ENCODE measurements at regions not wholly inside any gene's neighbourhood (a gene's known extent, or its start where the extent isn't known, plus 50 kb on each side); places are given as distances from the start of the nearest gene placed in this dataset.
"Not testable (repeated sequence)": the region's sequence is repeated elsewhere in the genome, so short reads cannot be mapped to it uniquely, and the experiment has no call there.

- WGBS (ENCODE audit: missing lambda C conversion rate): 74% methylated on average over 12 of the region's 12 CpGs
- Histone ChIP-seq H3K4me1 (no peaks in the 10 kb centered on the region), H3K9me3 (no peaks in the 10 kb centered on the region), H3K27ac (no peak overlapping the region), H3K4me3 (no peak overlapping the region), H3K4me2 (no peak overlapping the region)
- TF ChIP-seq CHD2 (IDR thresholded peaks at IDR 0.05; ENCODE audit: low read length, partially characterized antibody): no peak
- no peak for TF ChIP-seq NPAS2 (CRISPR knock-in tag; IDR thresholded peaks at IDR 0.05; ENCODE audit: borderline replicate concordance)
- no peak for TF ChIP-seq BHLHE40 (IDR thresholded peaks at IDR 0.05; ENCODE audit: low read depth, low read length)
- no peak for TF ChIP-seq REST (IDR thresholded peaks at IDR 0.05)
- no peak for TF ChIP-seq CBX8 (IDR thresholded peaks at IDR 0.05)
- TF ChIP-seq KDM5A (IDR thresholded peaks at IDR 0.05): no peak
- TF ChIP-seq JUNB (IDR thresholded peaks at IDR 0.05): no peak
- TF ChIP-seq RNF2 (IDR thresholded peaks at IDR 0.05; ENCODE audit: borderline replicate concordance, low read depth): no peak
- TF ChIP-seq HOXA7 (CRISPR knock-in tag; IDR thresholded peaks at IDR 0.05): no peak
- DNase-seq (ENCODE audit: low read depth in 1 of 2, low spot score in 1 of 2): no peak
- FAIRE-seq: no peak
- ChIA-PET POLR2A (no interaction called here), CTCF (interaction anchor here (0.5 to 1.0 kb wide), 2 partner anchors 65 to 307 kb away, joined by 3 to 7 read pairs; no protein-coding TSS in a partner anchor)
- no peak for ATAC-seq
Measured at GRCh38 chr3:196138482-196139254, 56.8 kb upstream of the TFRC start.

GRCh38 chr3:196136640-196136989 lies 54.7 kb upstream of the TFRC start:
- H3K27ac ChIP-seq; DNase-seq (ENCODE audit: low read depth in 1 of 2, low spot score in 1 of 2); H3K4me3 ChIP-seq; H3K9me3 ChIP-seq; H3K4me1 ChIP-seq; POLR2A ChIA-PET; FAIRE-seq; ATAC-seq: not testable (repeated sequence)
- peak overlapping the region; percentile 3; the same call in 1 of the 3 replicates for H3K4me2 ChIP-seq
- CTCF ChIA-PET: interaction anchor here (0.6 kb wide), 1 partner anchor 104 kb away, joined by 3 read pairs; no protein-coding TSS in a partner anchor
- 82% methylated on average over 9 of the region's 9 CpGs for WGBS (ENCODE audit: missing lambda C conversion rate)

GRCh38 chr3:196135693-196136639 lies 54.1 kb upstream of the TFRC start:
- DNase-seq (ENCODE audit: low read depth in 1 of 2, low spot score in 1 of 2): no peak
- H3K4me3 ChIP-seq: no peak overlapping the region
- peak overlapping the region in 1 of 2 experiments; percentile 7; a peak in 2 of 6 replicates for H3K27ac ChIP-seq
- FAIRE-seq: no peak
- TF ChIP-seq HEYL (CRISPR knock-in tag; IDR thresholded peaks at IDR 0.05): no peak
- TF ChIP-seq MAX (IDR thresholded peaks at IDR 0.05): no peak
- TF ChIP-seq HDAC2 (IDR thresholded peaks at IDR 0.05): no peak
- TF ChIP-seq POLR2A (IDR thresholded peaks at IDR 0.05; ENCODE audit: low read length): no peak
- TF ChIP-seq TP53 (CRISPR knock-in tag; IDR thresholded peaks at IDR 0.05): no peak
- no peak for TF ChIP-seq ZFP36 (IDR thresholded peaks at IDR 0.05; ENCODE audit: borderline replicate concordance, partially characterized antibody)
- no peak for TF ChIP-seq CHD4 (IDR thresholded peaks at IDR 0.05; ENCODE audit: borderline replicate concordance)
- no peak for TF ChIP-seq PHF8 (IDR thresholded peaks at IDR 0.05; ENCODE audit: borderline replicate concordance, low read depth)
- peak; percentile 39 to 54; a peak in 5 of 6 replicates for ATAC-seq
- CTCF ChIA-PET: interaction anchor here (0.6 kb wide), 1 partner anchor 105 kb away, joined by 3 read pairs; no protein-coding TSS in a partner anchor
- H3K4me2 ChIP-seq: peak overlapping the region; percentile 3; the same call in 1 of the 3 replicates
- no peaks in the 10 kb centered on the region for H3K4me1 ChIP-seq
- H3K9me3 ChIP-seq: no peaks in the 10 kb centered on the region
- POLR2A ChIA-PET: no interaction called here
- 42% methylated on average over 9 of the region's 12 CpGs for WGBS (ENCODE audit: missing lambda C conversion rate)

Measured in A549 (cell line).